ENCODE measurements at regions not wholly inside any gene's neighbourhood (a gene's known extent, or its start where the extent isn't known, plus 50 kb on each side); places are given as distances from the start of the nearest gene placed in this dataset.

- TF ChIP-seq TAF1 (IDR thresholded peaks at IDR 0.05; ENCODE audit: low read depth, low read length) (no peak), SPI1 (IDR thresholded peaks at IDR 0.05; ENCODE audit: low read depth, low read length) (no peak), POLR2AphosphoS5 (IDR thresholded peaks at IDR 0.05; ENCODE audit: low read depth, low read length) (no peak), POLR2A (IDR thresholded peaks at IDR 0.05; ENCODE audit: low read depth, low read length) (no peak), PAX5 (IDR thresholded peaks at IDR 0.05; ENCODE audit: insufficient read depth, low read length, severe bottlenecking) (no peak)
Measured at GRCh38 chr6:122265755-122266154, 133.7 kb upstream of the HSF2 start.
